Renal cortical epithelial cell (primary cell): ENCODE measurements at regions not wholly inside any gene's neighbourhood (a gene's known extent, or its start where the extent isn't known, plus 50 kb on each side); places are given as distances from the start of the nearest gene placed in this dataset.

Experiments used
- DNase-seq: peaks from one replicate; pipeline ENCODE4 v3.0.0-alpha.2; 2011; ENCODE audit warnings: low read depth

GRCh38 chr22:27284324-27284723 is 517.2 kb downstream of the MN1 start:
- no peak for DNase-seq

DNA sequence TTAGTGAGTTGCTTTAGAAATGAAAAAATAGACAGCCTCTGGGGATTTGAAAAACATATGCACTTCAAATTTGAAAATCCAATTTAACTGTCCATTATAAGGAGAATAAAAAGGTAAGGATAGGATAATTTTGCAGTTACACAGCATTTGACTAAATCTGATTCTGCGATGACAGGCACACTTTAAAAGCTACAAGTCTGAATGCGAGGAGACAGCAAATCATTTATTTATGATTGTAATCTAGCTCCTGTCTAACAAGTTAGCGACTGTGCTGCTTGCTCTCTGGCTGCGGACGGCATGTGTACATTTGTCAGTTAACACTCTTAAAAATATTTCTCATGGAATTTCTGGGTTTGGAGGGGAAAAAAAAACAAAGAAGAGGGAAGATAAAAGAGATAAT is 514.8 kb downstream of the MN1 start:
- no peak for DNase-seq

- DNase-seq: no peak
Observed at GRCh38 chr22:27292542-27293299, 508.8 kb downstream of the MN1 start.

GRCh38 chr22:27293721-27294445 is 507.7 kb downstream of the MN1 start:
- no peak for DNase-seq

- no peak for DNase-seq
Observed at GRCh38 chr22:27295040-27295439, 506.5 kb downstream of the MN1 start.

DNA sequence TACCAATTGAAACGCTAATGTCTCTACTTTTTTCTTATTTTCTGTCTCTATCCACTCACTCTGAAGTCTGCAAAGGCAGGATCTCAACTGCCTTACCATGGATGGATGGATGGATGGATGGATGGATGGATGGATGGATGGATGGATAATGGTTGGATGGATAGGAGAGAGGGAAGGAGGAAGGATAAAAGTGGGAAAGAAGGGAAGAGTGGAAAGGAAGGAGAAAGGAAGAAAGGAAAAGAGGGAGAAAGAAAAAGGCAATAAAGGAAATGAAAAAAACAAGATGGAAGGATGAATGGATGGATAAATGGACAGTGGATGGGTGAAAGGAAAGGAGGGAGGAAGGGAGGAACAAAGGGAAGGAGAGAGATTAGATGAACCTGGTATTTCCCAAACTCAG is 506.0 kb downstream of the MN1 start:
- no peak for DNase-seq

DNA sequence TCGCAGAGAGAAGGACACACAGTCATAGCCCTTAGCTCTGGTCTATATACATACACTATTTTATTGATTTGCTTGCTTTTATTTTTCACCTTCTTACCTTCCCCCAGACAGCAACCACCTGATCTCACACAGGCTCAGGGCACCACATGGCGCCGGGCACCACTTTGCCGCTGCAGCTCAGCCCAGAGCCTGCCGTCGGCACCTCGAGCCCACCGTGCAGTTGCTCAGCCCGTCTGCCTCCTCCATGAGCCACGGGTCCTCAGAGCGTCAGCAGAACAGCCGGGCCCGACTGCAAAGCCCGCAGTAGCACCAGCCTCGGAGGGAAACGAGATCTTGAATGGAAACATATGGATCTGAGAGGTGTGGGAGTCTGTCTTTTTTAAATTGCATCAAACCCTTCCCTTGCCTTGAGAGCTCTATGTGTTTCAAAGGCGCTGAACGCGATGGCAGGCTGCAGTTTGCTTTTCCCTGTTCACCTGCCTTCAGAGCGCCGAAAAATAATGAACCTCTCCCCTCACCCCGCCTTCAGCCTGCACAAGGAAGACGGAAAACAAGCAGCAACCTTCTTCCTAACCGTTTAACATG is 505.4 kb downstream of the MN1 start:
- DNase-seq: no peak

DNA sequence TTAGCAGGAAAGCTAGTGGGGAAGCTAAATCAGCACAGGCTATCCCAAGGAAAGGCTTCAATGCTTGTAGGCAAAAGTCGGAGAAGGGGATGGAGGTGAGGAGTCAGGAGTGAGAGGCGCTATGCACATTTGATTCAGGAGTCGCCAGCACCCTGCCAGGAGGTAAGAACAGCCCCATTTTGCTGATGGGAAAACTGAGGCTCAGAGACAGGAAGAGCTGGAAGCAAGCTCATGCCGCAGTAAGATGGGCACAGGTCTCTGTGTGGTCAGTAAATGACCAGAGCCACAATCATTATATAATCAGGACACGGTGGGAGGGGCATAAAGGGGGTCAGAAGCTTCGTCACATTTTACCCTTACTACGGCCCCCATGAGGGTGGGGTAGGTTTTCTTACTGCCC is 504.4 kb downstream of the MN1 start:
- no peak for DNase-seq

DNA sequence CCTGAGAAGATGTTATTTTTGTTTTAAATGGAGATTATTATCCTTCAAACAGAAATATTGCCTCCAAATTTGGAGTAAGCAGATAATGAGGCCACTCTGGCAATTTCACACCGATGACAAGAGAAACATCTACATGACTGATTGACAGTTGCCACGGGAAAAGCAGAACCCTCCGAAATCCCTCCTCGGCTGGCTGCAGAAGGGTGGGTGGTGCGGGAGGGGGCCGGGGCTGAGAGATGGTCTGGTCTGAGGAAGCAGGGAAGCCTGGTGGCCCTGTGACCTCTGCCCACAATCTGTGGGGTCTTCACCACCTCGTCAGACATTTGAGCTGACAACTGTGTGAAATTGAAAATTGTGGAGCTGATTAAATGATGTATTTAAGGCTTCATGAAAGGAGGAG is 503.2 kb downstream of the MN1 start:
- DNase-seq: no peak

GRCh38 chr22:27298742-27299141 is 502.8 kb downstream of the MN1 start:
- no peak for DNase-seq

DNA sequence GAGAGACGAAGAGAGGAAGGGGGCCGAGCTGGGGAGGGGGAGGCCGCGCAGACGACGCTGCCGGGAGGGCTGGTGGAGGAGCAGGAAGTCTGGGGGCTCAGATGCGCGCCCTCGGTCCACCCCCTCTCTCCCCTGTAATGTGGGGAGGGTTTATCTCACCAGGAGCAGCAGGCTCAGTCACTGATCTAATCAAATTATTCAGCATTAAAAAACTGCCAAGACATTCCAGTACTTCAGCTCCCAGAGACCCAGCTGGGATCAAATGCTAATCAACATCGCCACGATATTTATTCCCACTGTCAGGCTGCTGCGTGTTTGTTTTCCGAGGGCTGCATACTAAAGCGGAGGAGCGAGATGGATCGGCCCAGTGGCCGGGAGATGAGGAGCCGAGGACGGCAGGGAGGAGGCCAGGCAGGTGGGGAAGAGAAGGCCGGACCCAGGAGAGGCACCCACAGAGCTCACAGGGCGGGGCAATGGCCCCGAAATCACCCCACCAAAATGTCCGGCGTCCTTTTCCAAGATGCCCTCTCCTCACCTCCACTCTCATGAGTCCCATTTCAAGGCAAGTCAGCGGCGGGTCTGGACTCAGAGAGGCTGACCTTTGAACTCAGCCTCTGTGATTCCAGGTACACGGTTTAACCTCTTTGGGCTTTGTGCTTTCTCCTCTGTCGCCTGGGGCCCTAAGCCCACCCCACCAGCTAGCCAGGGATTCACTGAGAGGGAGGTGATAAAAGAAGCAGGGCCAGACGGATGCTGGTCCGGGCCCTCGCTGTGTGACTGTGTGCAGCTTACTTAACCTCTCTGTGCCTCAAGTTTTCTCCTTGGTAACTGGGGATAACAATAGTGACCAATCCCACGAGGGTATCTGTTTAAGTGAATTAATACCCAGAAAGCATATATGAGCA is 502.1 kb downstream of the MN1 start:
- DNase-seq: no peak

DNA sequence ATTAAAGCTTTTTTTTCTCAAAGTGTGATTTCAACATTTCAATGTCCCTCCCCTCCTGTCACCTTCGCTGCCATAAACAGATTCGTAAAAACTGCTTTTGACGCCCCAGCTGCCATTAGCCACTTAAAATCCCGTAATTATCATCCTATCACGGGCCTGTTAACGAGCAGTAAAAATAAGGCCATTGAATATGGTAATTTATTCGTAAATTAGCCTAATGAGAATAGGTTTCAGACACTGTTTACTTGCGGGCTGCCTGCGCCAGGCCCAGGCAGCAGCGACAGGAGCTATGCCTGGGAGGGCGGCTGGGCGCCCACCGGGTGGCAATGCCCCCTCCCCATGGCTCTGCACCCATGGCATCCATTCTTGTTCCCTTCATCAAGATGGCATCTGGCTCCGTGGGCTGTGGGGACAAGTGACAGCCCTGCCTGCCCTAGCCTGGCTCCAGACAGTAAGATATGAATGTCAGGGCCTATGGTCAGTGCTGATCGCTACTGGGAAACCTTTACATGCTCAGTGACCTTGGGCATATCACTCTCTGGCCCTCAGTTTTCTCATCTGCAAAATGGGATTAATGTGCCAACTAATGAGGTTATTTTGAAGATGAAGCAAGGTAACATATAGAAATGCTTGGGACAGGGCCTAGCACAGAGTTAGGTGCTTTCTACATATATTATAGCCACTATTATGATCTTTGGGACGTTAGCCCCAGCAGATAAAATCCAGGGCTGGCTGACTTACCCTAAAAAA is 500.8 kb downstream of the MN1 start:
- no peak for DNase-seq

GRCh38 chr22:27302501-27302900 is 499.1 kb downstream of the MN1 start:
- no peak for DNase-seq

DNA sequence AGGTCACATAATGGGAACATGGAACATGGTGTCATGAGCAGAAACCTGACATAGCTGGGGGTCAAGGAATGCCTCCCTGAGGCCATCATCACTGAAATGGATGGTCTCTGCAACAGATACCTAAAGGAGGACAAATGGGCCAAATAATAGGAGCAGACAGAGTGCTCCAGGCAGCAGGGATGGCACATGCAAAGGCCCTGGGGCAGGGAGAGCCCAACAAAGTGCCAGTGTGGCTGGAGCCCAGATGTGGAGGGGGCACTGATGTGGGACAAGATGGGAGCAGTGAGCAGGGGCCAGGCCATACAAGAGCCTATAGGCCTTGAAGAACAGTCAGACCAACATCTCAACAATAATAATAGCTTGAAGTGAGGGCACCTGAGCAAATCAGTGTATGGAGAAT is 497.8 kb downstream of the MN1 start:
- no peak for DNase-seq

DNA sequence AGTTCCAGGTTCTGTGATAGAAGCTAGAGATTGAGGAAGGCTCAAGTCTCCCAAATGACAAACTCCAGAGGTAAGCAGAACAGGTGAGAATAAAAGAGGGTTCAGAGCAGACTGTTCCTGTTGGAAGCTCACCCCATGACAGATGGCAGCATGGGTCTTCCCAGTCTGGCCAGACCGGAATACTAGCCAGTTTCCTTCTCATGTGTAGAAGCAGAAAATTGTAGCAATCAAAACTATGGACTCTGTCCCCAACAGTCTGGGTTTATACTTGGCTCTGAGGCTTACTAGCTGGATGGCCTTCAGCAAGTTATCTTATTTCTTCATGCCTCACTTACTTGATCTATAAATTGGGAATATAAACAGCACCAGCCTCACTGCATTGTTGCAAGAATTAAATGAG is 494.8 kb downstream of the MN1 start:
- no peak for DNase-seq

- DNase-seq: no peak
Observed at GRCh38 chr22:27307545-27308247, 493.9 kb downstream of the MN1 start.

DNA sequence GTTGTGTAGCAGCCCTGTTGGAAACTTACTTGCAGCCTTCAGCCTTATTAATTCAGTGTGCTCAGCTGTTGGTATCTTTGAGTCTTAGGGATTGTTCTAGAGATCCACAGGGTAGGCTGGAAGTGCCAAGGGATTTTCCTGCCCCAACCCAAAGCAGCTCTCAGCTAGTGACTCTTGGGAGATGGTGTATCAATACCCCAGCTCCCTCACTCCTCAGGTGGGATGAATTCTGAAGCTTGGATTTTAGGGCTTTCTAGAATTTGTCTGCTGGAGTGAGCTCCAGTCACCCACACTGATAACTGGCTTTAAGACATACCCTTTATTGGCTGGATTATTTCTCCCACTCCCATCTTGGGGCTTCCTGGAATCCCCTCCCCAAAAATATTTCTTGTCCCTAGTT is 493.0 kb downstream of the MN1 start:
- DNase-seq: no peak

- DNase-seq: no peak
Observed at GRCh38 chr22:27309697-27310096, 491.9 kb downstream of the MN1 start.

DNA sequence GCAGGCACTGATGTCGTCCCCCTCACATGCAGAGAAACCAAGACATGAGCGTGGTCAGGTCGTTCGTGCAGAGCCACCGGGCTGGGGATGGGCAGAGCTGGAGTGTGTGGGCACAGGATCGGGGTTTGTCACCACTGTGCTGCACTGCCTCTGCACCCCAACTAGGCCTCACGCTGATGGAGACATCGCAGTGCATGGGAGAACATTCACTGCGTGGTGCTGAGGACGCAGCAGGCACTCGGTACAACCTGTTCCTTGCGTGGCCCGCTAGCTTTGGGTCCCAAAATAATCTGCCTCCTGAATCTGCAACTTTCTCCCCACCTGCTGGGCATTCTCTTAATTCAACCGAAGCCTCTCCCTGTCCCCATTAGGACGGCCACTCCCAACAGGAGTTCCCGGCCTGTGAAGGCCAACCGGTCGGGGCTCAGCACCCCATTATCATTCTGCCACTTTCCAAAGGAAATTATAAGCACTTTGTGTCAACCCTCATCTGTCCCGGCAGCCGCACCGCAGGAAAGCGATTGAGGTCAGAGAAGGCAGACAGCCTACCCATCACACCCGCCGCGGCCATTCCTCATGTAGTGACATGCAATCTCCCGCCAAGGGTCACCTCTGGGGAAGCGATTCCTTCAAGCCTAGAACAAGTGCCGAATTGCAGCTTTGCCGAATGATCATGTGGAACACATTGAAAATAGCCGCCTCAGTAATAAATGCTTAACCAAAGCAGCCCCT is 490.4 kb downstream of the MN1 start:
- no peak for DNase-seq
